ENCODE measurements at regions not wholly inside any gene's neighbourhood (a gene's known extent, or its start where the extent isn't known, plus 50 kb on each side); places are given as distances from the start of the nearest gene placed in this dataset.
"Not testable (repeated sequence)": the region's sequence is repeated elsewhere in the genome, so short reads cannot be mapped to it uniquely, and the experiment has no call there.

DNA sequence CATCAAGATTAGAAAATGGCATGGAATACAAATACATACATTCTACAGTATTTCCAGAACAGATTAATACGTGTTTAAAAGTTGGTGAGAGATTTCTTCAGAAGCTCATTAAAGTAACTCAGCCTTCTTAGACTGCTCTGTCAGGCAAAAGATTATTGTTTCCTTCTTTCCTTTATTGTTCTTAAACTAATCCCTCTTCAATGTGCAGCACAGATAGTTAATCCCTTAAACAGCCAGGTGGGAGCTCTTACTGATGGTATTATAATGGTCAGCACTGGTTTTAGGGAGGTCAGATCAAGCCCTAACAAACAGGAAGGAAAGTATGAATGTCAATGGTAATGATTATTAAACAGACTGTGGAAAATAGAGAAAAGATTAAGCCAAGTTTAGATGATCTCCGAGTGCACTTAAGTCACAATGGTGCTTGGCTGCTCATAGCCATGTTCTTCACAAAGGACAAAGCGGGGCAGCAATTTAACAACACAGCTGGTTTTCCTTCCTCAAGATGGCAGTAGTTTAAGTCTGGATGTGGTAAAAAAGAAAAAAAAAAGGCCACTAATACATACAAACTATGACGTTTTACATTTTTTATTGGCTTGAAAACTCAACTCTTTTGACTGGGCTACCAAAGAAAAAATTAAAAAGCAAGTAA is 992.6 kb downstream of the PCDH9 start:
- no peak overlapping the region for H3K4me3 ChIP-seq (replicated peaks in 1 of 3)
- no peak overlapping the region for H3K27ac ChIP-seq
- intact Hi-C loops (cut with DNase I) = no loop called here
- no peaks in the 10 kb centered on the region for H3K27me3 ChIP-seq
- H3K36me3 ChIP-seq = no peaks in the 10 kb centered on the region
- no peak for DNase-seq
- H3K9me3 ChIP-seq = no peaks in the 10 kb centered on the region
- no peak for TF ChIP-seq POLR2A (IDR thresholded peaks at IDR 0.05)
- TF ChIP-seq, protein P1, sequence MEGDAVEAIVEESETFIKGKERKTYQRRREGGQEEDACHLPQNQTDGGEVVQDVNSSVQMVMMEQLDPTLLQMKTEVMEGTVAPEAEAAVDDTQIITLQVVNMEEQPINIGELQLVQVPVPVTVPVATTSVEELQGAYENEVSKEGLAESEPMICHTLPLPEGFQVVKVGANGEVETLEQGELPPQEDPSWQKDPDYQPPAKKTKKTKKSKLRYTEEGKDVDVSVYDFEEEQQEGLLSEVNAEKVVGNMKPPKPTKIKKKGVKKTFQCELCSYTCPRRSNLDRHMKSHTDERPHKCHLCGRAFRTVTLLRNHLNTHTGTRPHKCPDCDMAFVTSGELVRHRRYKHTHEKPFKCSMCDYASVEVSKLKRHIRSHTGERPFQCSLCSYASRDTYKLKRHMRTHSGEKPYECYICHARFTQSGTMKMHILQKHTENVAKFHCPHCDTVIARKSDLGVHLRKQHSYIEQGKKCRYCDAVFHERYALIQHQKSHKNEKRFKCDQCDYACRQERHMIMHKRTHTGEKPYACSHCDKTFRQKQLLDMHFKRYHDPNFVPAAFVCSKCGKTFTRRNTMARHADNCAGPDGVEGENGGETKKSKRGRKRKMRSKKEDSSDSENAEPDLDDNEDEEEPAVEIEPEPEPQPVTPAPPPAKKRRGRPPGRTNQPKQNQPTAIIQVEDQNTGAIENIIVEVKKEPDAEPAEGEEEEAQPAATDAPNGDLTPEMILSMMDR (IDR thresholded peaks at IDR 0.05) = no peak
- no peaks in the 10 kb centered on the region for H3K4me1 ChIP-seq
- 56 to 66% methylated on average over 4 of the region's 4 CpGs for WGBS, 2 donors

DNA sequence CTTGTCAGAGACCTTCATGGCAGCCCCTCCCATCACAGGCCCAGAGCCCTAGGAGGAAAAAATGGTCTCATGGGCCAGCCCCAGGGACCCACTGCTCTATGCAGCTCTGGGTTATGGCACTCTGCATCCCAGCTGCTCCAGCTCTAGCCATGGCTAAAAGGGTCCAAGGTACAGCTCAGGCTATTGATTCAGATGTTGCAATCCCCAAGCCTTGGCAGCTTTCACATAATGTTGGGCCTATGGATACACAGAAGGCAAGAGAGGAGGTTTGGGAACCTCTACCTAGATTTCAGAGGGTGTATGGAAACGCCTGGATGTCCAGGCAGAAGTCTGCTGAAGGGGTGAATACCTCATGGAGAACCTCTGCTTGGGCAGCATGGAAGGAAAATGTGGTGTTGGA is 996.0 kb downstream of the PCDH9 start:
- DNase-seq = no peak
- Histone ChIP-seq H3K4me1 (no peaks in the 10 kb centered on the region), H3K36me3 (no peaks in the 10 kb centered on the region), H3K4me3 (replicated peaks in 1 of 3) (no peak overlapping the region), H3K9me3 (no peaks in the 10 kb centered on the region), H3K27me3 (no peaks in the 10 kb centered on the region), H3K27ac (no peak overlapping the region)
- intact Hi-C loops (cut with DNase I) = no loop called here
- 50 to 85% methylated on average over 1 of the region's 1 CpG for WGBS, 2 donors
- TF ChIP-seq POLR2A (IDR thresholded peaks at IDR 0.05) = no peak
- TF ChIP-seq, protein P1 (IDR thresholded peaks at IDR 0.05) = no peak

DNA sequence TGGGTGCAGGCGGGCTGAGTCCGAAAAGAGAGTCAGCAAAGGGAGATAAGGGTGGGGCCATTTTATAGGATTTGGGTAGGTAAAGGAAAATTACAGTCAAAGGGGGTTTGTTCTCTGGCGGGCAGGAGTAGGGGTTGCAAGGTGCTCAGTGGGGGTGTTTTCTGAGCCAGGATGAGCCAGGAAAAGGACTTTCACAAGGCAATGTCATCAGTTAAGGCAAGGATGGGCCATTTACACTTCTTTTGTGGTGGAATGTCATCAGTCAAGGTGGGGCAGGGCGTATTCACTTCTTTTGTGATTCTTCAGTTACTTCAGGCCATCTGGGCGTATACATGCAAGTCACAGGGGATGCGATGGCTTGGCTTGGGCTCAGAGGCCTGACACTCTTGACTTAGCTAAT is 998.2 kb downstream of the PCDH9 start:
- H3K4me1 ChIP-seq; H3K27me3 ChIP-seq; H3K36me3 ChIP-seq; H3K27ac ChIP-seq; DNase-seq; intact Hi-C loops (cut with DNase I); H3K4me3 ChIP-seq (replicated peaks in 1 of 3); H3K9me3 ChIP-seq: not testable (repeated sequence)
- 91 to 99% methylated on average over 6 of the region's 6 CpGs for WGBS, 2 donors

DNA sequence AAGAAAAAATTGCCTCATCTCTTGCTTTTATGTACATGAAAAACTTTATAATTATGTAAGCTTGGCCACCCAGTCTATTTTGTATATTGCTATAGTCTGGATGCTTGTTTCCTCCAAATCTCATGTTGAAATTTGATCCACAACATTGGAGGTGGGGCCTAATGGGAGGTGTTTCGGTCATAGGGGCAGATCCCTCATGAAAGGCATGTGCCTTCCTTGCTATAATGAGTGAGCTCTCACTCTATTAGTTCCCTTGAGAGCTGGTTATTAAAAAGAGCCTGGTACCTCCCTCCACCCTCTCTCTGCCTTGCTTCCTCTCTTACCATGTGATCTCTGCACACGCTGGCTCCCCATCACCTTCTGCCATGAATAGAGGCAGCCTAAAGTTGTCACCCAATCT is 1005.1 kb downstream of the PCDH9 start:
- no peak for DNase-seq
- Histone ChIP-seq H3K27me3 (no peaks in the 10 kb centered on the region), H3K4me1 (no peaks in the 10 kb centered on the region), H3K36me3 (no peaks in the 10 kb centered on the region), H3K4me3 (replicated peaks in 1 of 3) (no peak overlapping the region), H3K27ac (no peak overlapping the region), H3K9me3 (no peaks in the 10 kb centered on the region)
- 66 to 74% methylated on average over 2 of the region's 2 CpGs for WGBS, 2 donors
- intact Hi-C loops (cut with DNase I) = no loop called here
- TF ChIP-seq, protein P1 (IDR thresholded peaks at IDR 0.05) = no peak
- TF ChIP-seq POLR2A (IDR thresholded peaks at IDR 0.05) = no peak

DNA sequence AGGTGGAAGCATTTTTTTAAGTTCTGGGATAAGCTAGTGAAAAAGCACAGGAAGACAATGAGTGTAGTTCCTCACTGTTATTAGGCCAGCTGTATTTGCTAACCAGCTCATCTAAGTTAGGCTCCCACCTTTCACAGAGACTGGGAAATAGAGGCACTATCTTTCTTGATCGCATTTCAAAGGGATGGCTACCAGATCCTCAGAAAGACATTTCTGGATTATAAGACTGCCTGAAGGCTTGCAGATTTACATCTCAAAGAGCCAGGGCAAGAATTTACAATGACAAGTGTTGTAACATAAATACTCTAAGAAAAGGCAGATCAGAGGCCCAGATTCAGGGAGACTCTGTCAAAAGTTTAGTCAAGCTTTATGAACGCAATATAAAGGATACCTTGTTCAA is 1005.5 kb downstream of the PCDH9 start:
- Histone ChIP-seq H3K36me3 (no peaks in the 10 kb centered on the region), H3K9me3 (no peaks in the 10 kb centered on the region), H3K4me1 (no peaks in the 10 kb centered on the region), H3K27ac (no peak overlapping the region), H3K27me3 (no peaks in the 10 kb centered on the region), H3K4me3 (replicated peaks in 1 of 3) (no peak overlapping the region)
- no peak for DNase-seq
- 71 to 82% methylated on average over 2 of the region's 2 CpGs for WGBS, 2 donors
- intact Hi-C loops (cut with DNase I) = no loop called here
- TF ChIP-seq, protein P1 (IDR thresholded peaks at IDR 0.05) = no peak
- TF ChIP-seq POLR2A (IDR thresholded peaks at IDR 0.05) = no peak

DNA sequence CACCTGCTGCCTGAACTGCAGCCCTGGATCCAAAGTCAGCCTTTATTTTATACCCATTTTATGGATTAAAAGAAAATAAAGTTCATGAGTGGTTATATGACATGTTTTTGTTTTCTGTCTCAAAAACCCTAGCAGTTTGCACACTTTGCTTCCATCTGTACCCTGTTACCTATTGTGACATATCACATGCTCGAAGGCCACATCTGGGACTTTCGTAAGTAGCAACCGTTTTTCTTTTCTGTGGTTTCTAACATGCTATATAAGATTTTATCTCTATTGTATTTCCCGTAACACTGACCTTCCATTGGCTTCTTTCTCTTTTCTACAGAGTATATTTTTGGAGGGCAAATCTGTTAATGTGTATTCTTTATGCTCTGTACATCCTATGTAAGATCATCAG is 1007.2 kb downstream of the PCDH9 start:
- Histone ChIP-seq H3K4me3 (replicated peaks in 1 of 3) (no peak overlapping the region), H3K27ac (no peak overlapping the region), H3K9me3 (no peaks in the 10 kb centered on the region), H3K36me3 (no peaks in the 10 kb centered on the region), H3K27me3 (no peaks in the 10 kb centered on the region), H3K4me1 (no peaks in the 10 kb centered on the region)
- DNase-seq = no peak
- WGBS, 2 donors = 90 to 95% methylated on average over 4 of the region's 4 CpGs
- intact Hi-C loops (cut with DNase I) = no loop called here
- TF ChIP-seq, protein P1 (IDR thresholded peaks at IDR 0.05) = no peak
- TF ChIP-seq POLR2A (IDR thresholded peaks at IDR 0.05) = no peak
